ENCODE measurements at regions not wholly inside any gene's neighbourhood (a gene's known extent, or its start where the extent isn't known, plus 50 kb on each side); places are given as distances from the start of the nearest gene placed in this dataset.

DNA sequence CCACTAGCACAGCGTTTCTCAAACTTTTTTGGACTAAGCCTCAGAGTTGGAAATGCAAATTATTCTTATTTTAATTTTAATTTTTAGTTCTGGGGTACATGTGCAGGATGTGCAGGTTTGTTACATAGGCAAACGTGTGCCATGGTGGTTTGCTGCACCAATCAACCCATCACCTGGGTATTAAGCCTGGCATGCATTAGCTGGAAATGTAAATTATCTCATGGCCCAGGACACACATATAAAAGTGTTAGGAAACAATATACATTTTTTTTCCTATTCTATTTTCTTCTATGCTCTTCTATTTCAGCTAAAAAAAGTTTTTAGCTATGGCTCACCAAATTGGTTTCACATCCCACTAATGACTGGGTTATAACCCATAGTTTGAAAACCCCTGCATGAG lies 73.3 kb upstream of the LRIG1 start:
- no peak for TF ChIP-seq POLR2AphosphoS5 (IDR thresholded peaks at IDR 0.05; ENCODE audit: borderline replicate concordance, low read depth, low read length)
- TF ChIP-seq EZH2 (IDR thresholded peaks at IDR 0.05), result no peak

Measured in SK-N-MC (cell line).